RWPE2 (cell line): ENCODE measurements at regions not wholly inside any gene's neighbourhood (a gene's known extent, or its start where the extent isn't known, plus 50 kb on each side); places are given as distances from the start of the nearest gene placed in this dataset.

Experiments
- ATAC-seq: fragments of 200-7000 bp; cut with Tn5 transposase; 3 replicates; pipeline ENCODE4 v1.9.1; 2021; ENCODE audit warnings: low read depth
- DNase-seq: peaks from one replicate; pipeline ENCODE4 v3.0.0-alpha.2; 2020; ENCODE audit warnings: low spot score
- H3K27ac ChIP-seq: fragments of 450-650 bp; 2 replicates; pipeline ENCODE4 v1.5.1; 2017; ENCODE audit warnings: mild to moderate bottlenecking; ENCODE audit not compliant: poor library complexity, severe bottlenecking
- H3K27me3 ChIP-seq: fragments of 250-450 bp; sonication (Bioruptor Pico); 2 replicates; pipeline ENCODE4 v1.5.1; 2021; ENCODE audit warnings: mild to moderate bottlenecking, moderate library complexity; ENCODE audit not compliant: insufficient read depth, poor library complexity, severe bottlenecking
- H3K36me3 ChIP-seq: fragments of 250-450 bp; sonication (Bioruptor Pico); 2 replicates; pipeline ENCODE4 v1.5.1; 2020; ENCODE audit warnings: low read depth, mild to moderate bottlenecking, moderate library complexity
- H3K4me1 ChIP-seq: fragments of 250-450 bp; sonication (Bioruptor Pico); 2 replicates; pipeline ENCODE4 v1.5.1; 2021; ENCODE audit warnings: mild to moderate bottlenecking, moderate library complexity; ENCODE audit not compliant: insufficient read depth, poor library complexity, severe bottlenecking
- H3K4me3 ChIP-seq: fragments of 250-450 bp; sonication (Bioruptor Pico); 2 replicates; pipeline ENCODE4 v1.5.1; 2021; ENCODE audit warnings: mild to moderate bottlenecking, moderate library complexity; ENCODE audit not compliant: severe bottlenecking
- H3K9me3 ChIP-seq: fragments of 250-450 bp; sonication (Bioruptor Pico); 2 replicates; pipeline ENCODE4 v1.5.1; 2021; ENCODE audit warnings: mild to moderate bottlenecking, moderate library complexity; ENCODE audit not compliant: severe bottlenecking
- TF ChIP-seq, protein P1 (sequence below): fragments of 450-650 bp; IDR thresholded peaks from one replicate; pipeline ENCODE4 v1.5.1; 2017; ENCODE audit warnings: mild to moderate bottlenecking, moderate library complexity; ENCODE audit not compliant: poor library complexity, severe bottlenecking

DNA sequence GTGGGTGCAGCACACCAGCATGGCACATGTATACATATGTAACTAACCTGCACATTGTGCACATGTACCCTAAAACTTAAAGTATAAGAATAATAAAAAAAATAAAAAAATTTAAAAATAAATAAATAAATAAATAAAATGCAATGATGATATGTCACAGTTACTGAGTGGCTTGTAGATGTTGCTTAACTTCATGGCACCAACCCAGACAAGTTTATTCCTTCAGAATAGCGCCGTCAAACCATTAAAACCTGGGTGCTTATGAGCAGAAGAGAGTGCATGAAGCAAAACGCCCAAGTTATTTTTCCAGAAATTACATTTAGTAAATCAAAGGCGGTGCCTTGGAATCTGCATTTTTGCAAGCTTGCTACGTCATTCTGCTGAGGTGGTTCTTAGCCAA lies 417.9 kb downstream of the AEBP2 start:
- ATAC-seq (no peak), DNase-seq (no peak)
- Histone ChIP-seq H3K27ac (no peak overlapping the region), H3K4me3 (no peak overlapping the region), H3K36me3 (no peaks in the 10 kb centered on the region), H3K4me1 (no peaks in the 10 kb centered on the region), H3K9me3 (no peaks in the 10 kb centered on the region), H3K27me3 (no peaks in the 10 kb centered on the region)
- TF ChIP-seq, protein P1, sequence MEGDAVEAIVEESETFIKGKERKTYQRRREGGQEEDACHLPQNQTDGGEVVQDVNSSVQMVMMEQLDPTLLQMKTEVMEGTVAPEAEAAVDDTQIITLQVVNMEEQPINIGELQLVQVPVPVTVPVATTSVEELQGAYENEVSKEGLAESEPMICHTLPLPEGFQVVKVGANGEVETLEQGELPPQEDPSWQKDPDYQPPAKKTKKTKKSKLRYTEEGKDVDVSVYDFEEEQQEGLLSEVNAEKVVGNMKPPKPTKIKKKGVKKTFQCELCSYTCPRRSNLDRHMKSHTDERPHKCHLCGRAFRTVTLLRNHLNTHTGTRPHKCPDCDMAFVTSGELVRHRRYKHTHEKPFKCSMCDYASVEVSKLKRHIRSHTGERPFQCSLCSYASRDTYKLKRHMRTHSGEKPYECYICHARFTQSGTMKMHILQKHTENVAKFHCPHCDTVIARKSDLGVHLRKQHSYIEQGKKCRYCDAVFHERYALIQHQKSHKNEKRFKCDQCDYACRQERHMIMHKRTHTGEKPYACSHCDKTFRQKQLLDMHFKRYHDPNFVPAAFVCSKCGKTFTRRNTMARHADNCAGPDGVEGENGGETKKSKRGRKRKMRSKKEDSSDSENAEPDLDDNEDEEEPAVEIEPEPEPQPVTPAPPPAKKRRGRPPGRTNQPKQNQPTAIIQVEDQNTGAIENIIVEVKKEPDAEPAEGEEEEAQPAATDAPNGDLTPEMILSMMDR = no peak

DNA sequence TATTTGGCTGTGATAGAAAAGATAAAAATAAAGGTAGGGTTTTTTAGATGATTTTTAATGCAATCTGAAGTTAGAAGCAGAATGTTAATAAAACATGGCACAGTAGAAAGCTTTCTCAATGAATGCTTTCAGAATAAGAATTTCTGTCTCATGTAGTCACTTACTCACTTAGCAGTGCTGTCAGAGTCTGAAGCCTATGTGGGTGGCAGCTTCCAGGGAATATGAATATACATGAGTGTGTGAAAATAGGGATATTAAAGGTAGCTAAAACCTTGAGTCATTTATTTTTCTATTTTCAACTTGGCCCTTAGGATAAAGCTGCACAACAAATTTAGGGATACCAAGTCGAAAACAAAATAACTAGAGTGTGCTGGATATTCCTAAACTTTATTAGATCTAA lies 427.9 kb downstream of the AEBP2 start:
- Histone ChIP-seq H3K27ac (no peak overlapping the region), H3K27me3 (no peaks in the 10 kb centered on the region), H3K36me3 (no peaks in the 10 kb centered on the region), H3K4me3 (no peak overlapping the region), H3K4me1 (no peaks in the 10 kb centered on the region), H3K9me3 (no peaks in the 10 kb centered on the region)
- ATAC-seq = no peak
- no peak for DNase-seq
- TF ChIP-seq, protein P1 = no peak

DNA sequence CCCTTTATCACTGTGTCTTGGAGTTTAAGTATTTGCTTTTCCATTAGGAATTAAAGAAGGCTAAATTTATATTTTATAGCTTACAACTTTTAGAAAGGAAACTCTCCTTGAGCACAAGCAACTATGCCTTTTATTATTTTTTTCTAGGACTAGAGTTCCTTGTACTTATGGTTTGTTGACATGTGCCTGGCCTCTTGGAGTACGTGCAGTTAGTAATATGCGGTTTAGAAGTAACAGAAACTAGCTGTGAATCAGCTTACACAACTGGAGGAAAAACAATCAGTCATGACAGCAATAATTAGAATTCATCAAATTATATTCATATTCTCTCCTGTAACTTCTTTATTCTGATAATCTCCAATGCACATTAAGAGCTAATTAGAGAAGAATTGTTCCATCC lies 428.7 kb downstream of the AEBP2 start:
- TF ChIP-seq, protein P1 = no peak
- Histone ChIP-seq H3K4me3 (no peak overlapping the region), H3K27ac (no peak overlapping the region), H3K27me3 (no peaks in the 10 kb centered on the region), H3K36me3 (no peaks in the 10 kb centered on the region), H3K4me1 (no peaks in the 10 kb centered on the region), H3K9me3 (no peaks in the 10 kb centered on the region)
- DNase-seq (no peak), ATAC-seq (no peak)

DNA sequence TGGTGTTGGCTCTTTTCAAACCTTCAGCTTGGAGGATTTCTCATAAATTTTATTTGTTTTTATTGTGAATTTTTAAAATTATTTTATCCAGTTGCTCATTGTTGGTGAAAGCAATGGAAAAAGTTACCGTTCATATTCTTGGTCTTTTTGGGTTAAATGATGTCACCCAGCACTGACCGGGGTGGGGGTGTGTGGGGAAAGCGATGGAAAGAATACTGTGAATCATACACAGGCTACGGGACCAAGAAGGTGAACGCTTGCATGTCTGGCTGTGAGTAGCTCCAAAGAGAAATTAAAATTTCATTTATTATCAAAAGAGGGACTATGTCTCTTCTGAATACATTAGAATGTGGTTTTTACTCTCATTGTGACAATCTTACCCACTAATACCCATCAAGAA lies 430.1 kb downstream of the AEBP2 start:
- DNase-seq = no peak
- no peak overlapping the region for H3K4me3 ChIP-seq
- no peaks in the 10 kb centered on the region for H3K36me3 ChIP-seq
- H3K27me3 ChIP-seq = no peaks in the 10 kb centered on the region
- H3K27ac ChIP-seq = no peak overlapping the region
- H3K4me1 ChIP-seq = no peaks in the 10 kb centered on the region
- no peak for ATAC-seq
- H3K9me3 ChIP-seq = no peaks in the 10 kb centered on the region
- TF ChIP-seq, protein P1 = no peak

DNA sequence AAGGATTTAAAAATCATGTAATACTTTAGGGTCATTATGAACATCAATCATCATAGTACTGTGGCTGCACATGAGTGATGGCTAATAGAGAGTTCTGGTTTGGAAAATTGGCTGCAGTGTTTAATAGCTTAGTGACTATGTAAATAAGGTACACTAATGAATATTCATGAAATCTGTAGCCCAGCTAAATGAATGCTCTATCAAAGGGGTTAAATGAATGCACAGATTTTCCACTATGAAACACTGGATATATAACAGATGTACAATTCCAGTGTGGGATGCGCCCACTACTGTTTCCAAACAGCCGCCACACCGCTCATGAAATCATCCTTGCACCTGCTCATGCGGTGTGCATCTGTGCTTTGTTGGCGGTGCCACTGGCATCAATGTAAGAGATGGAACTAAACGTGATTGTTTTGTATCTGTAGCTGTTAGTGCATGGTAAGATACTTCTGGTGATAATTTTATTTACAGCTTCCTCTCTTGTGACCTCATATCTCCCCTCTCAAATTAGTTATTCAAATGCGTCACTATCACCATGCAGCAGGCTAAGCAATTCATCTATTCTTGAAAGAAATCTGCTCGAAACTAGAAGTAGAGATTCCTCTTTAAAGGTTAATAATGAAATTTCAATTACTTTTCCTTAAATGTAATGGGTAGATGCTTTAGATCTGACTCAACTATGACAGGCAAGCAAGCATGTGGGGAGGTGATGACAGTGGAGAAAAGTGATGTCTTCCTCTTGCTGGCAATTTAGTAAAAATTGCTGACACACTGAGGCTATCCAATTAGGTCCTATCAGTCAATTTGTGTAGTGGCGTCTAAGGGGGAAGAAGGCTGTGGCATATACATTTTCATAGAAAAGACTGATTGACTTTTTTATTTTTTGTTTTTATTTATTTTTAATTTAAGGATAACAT lies 433.6 kb downstream of the AEBP2 start:
- Histone ChIP-seq H3K27me3 (no peaks in the 10 kb centered on the region), H3K9me3 (no peaks in the 10 kb centered on the region), H3K27ac (no peak overlapping the region), H3K4me1 (no peaks in the 10 kb centered on the region), H3K4me3 (no peak overlapping the region), H3K36me3 (no peaks in the 10 kb centered on the region)
- TF ChIP-seq, protein P1 = no peak
- ATAC-seq (no peak), DNase-seq (no peak)
